Skin of body (tissue), 1 donor: ENCODE measurements at regions not wholly inside any gene's neighbourhood (a gene's known extent, or its start where the extent isn't known, plus 50 kb on each side); places are given as distances from the start of the nearest gene placed in this dataset.
"Not testable (repeated sequence)": the region's sequence is repeated elsewhere in the genome, so short reads cannot be mapped to it uniquely, and the experiment has no call there.

Experiments
- DNase-seq: peaks from one replicate; lab custom pipeline; 2025; lab: John Stamatoyannopoulos, UW

DNA sequence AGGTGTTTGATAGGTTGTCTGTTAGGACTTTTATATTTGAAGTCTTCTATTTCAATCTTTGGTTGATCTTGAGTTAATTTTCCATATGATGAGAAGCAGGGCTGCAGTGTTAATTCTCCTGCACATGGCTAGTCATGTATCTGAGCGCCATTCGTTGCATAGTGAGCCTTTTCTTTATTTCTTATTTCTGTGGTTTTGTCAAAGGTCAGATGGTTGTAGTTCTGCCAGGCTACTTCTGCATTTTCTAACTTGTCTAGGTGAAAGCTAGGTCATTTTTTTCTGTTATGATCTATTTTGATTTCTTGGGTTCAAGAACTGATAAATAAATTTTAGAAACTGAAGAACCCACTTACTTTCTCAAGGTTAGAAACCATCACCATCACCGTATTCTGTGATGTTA, 56.7 kb downstream of the CCDC74A start:
- no peak for DNase-seq

DNA sequence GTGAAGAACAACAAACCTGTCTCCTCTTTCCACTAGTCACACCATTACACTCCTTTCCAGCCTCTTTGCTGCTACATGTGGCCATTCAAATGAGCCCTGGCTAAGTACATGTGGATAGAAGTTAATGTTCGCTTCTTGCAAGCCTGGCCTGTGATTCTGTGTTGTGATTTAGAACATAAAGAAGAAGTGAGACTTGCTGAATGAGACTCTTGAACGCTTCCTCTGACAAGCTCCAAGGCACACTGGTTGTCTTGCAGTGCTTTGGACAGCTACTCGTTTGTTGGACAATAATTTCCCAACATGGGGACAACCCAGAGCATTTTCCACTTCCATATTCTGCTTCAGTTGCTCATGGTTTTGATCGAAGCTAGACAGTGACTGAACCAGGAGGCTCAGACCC, 57.3 kb downstream of the CCDC74A start:
- no peak for DNase-seq

DNA sequence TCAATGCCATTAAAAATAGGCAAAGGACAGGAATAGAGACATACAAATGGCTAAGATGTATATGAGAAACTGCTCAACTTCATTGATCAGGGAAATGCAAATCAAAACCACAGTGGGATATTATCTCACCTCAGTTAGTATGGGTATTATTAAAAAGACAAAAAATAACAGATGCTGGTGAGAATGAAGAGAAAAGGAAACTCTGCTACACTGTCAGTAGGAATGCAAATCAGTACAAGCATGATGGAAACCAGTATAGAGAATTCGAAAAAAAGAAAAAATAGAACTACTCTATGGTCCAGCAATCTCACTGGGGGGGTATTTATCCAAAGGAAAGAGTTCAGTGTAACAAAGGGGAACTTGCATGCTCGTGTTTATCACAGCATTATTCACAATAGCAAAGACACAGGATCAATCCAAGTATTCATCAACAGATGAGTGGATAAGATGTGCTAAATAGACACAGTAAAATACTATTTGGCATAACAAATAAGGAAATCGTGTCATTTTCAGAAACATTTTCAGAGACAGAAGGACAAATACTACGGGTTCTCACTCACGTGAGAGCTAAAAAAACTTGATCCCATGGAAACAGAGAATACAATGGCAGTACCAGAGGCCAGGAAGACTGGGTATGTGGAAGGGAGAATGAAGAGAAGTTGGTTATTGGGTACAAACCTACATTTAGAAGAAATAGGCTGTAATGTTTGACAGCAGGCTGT, 60.6 kb downstream of the CCDC74A start:
- DNase-seq = no peak

GRCh38 chr2:131589126-131589525, 61.4 kb downstream of the CCDC74A start:
- not testable (repeated sequence) for DNase-seq

DNA sequence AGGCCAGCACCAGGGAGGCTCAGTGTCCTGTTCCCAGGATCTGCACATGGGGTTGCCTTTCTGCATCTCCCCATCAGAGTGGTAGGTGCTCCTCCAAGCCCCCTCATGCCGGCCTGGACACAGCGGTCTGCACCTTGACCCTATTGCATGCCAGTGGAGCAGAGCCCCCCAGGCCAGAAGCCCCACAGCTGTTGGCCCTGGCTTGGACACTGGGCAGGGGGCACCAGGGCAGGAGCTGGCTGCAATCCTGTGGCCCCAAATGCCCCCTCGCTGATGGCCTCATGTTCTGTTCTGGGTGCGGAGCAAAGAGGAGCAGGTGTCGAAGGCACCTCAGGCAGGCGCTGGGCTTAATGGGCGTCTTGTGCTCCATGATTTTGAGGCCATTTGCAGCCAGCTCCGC, 62.7 kb downstream of the CCDC74A start:
- no peak for DNase-seq

GRCh38 chr2:131590896-131591295, 63.2 kb downstream of the CCDC74A start:
- no peak for DNase-seq

DNA sequence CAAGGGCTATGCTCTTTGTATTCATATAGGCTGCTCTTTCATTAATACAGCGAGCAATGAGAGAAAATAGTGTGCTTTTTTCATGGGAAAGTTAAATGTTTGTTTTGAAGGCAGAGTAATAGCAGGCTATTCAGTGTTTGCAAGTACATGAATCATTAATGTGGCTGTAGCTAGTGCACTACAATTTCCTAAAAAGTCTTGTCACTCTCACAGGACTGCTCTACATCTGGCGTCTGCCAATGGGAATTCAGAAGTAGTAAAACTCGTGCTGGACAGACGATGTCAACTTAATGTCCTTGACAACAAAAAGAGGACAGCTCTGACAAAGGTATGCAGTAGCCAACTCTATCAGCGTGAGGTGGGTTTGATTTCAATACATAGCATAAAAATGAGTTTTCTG, 68.9 kb downstream of the CCDC74A start:
- not testable (repeated sequence) for DNase-seq

- DNase-seq = not testable (repeated sequence)
These were observed 74.8 kb downstream of the CCDC74A start for GRCh38 chr2:131602444-131602843.

GRCh38 chr2:131604652-131605051, 77.0 kb downstream of the CCDC74A start:
- not testable (repeated sequence) for DNase-seq

- DNase-seq = not testable (repeated sequence)
These were observed 78.7 kb downstream of the CCDC74A start for GRCh38 chr2:131606366-131606765.

GRCh38 chr2:131607056-131607455, 79.4 kb downstream of the CCDC74A start:
- DNase-seq = not testable (repeated sequence)

DNA sequence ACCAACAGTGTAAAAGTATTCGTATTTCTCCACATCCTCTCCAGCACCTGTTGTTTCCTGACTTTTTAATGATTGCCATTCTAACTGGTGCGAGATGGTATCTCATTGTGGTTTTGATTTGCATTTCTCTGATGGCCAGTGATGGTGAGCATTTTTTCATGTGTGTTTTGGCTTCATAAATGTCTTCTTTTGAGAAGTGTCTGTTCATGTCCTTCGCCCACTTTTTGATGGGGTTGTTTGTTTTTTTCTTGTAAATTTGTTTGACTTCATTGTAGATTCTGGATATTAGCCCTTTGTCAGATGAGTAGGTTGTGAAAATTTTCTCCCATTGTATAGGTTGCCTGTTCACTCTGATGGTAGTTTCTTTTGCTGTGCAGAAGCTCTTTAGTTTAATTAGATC, 86.9 kb downstream of the CCDC74A start:
- not testable (repeated sequence) for DNase-seq

GRCh38 chr2:131618320-131618719, 90.6 kb downstream of the CCDC74A start:
- DNase-seq = not testable (repeated sequence)

DNA sequence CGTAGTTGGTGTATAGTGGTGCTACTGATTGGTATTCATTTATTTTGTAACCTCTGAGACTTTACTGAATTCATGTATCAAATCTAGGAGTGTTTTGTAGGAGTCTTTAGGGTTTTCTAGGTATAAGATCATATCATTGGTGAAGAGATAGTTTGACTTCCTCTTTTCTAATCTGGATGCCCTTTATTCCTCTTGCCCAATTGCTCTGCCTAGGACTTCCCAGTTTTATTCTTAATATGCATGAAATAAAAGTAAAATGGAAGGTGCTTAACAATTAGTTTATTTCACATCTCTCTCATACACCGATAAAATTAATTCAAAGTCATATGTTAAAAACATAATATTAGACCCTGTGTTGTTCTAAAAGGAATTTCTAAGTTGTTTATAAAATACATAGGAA, 95.2 kb downstream of the CCDC74A start:
- not testable (repeated sequence) for DNase-seq

DNA sequence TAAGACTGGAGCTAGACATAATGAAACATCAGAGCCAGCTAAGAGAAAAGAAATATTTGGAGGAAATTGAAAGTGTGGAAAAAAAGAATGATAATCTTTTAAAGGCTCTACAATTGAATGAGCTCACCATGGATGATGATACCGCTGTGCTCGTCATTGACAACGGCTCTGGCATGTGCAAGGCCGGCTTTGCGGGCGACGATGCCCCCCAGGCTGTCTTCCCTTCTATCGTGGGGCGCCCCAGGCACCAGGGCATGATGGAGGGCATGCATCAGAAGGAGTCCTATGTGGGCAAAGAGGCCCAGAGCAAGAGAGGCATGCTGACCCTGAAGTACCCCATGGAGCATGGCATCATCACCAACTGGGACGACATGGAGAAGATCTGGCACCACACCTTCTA, 98.3 kb downstream of the CCDC74A start:
- not testable (repeated sequence) for DNase-seq

- DNase-seq = not testable (repeated sequence)
These were observed 98.9 kb downstream of the CCDC74A start for GRCh38 chr2:131626565-131626964.

DNA sequence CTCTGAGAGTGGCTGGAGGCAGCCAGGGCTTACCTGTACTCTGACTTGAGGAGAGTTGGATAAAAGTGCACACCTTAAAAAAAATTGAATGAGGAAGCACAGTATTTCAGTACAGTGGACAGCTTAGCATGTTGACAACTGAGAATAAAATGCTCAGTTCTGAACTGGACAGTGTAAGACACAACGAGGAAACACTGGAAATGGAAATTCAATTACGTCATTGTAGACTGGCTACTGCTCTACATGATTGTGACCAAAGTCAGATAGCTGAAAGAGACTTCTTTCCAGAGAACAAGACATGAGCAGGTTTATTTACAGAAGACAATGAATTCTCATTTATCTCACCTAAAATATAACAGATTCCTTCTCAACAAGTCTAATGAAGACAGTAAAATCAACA, 100.1 kb downstream of the CCDC74A start:
- DNase-seq = not testable (repeated sequence)

GRCh38 chr2:131631648-131632047, 104.0 kb downstream of the CCDC74A start:
- DNase-seq = not testable (repeated sequence)

- not testable (repeated sequence) for DNase-seq
These were observed 105.7 kb downstream of the CCDC74A start for GRCh38 chr2:131633405-131633804.

DNA sequence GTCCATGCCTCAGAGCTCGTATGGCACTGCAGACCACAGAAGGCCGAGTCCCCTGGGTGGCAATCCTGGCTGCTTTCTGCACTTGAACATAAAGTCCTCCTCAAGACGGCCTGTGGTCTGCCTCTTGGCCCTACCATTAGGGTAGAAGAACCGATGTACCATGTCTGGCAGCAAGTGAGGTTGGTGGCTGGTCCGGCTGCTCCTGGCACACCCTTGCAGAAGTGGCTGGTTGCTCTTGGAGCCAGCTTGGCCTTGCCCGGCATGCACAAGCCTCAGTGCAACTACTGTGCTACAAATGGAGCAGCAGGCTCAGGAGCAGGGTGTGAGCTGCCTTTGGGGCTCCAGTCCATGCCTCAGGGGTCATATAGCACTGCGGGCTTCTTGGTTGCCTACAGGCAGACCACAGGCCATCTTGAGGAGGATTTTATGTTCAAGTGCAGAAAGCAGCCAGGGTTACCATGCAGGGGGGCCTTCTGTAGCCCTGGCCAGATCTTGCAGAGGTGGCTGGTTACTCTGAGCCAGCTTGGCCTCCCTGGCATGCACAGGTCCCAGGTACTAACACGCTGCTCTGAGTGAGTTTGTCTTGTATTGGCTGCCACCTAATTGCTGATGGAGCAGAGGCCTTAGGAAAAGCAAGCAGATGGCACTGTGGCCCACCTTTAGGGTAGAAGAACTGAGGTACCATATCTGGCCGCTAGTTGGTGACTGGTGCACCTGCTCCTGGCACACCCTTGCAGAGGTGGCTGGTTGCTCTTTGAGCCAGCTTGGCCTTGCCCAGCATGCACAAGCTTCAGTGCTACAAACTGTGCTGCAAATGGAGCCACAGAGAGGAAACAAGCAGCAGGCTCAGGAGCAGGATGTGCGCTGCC, 106.4 kb downstream of the CCDC74A start:
- not testable (repeated sequence) for DNase-seq

GRCh38 chr2:131635611-131636010, 107.9 kb downstream of the CCDC74A start:
- no peak for DNase-seq

- DNase-seq = not testable (repeated sequence)
These were observed 109.1 kb downstream of the CCDC74A start for GRCh38 chr2:131636704-131637308.
